ENCODE measurements at regions not wholly inside any gene's neighbourhood (a gene's known extent, or its start where the extent isn't known, plus 50 kb on each side); places are given as distances from the start of the nearest gene placed in this dataset.

GRCh38 chr2:150817422-150817821, 330.0 kb upstream of the RND3 start:
- DNase-seq = no peak

DNA sequence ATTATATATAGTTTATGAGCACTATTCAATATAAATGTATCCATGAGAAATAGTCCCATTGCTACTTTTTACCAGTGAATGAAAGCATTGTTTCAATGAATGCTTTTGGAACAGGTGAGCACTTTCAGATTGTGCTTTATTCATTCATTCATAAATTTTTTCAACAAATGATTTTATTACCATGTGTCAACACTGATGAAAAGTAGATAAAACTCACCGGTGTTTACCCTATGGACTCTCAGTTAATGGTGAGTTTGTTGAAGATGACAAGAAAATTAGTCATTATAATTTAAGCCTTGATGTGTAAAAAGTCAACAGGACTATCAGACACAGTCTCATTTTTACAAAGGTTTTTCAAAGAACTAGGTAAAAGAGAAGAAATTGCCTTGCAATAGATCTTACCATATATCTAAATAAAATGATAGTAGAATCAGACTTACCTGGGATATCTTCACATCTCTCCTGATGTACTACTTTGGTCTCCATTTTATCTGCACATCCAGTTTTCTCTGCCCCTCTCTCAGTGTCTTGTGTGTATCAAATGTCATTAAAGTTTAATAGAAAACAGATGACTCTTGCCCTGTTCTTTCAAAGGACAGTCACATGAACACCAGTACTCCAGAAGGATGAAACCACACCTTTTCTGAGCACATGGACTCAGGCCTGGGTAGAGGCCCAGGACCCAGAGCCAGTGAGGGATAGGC, 325.3 kb upstream of the RND3 start:
- no peak for DNase-seq

- DNase-seq = no peak
Observed at GRCh38 chr2:150812066-150812465, 324.6 kb upstream of the RND3 start.

DNA sequence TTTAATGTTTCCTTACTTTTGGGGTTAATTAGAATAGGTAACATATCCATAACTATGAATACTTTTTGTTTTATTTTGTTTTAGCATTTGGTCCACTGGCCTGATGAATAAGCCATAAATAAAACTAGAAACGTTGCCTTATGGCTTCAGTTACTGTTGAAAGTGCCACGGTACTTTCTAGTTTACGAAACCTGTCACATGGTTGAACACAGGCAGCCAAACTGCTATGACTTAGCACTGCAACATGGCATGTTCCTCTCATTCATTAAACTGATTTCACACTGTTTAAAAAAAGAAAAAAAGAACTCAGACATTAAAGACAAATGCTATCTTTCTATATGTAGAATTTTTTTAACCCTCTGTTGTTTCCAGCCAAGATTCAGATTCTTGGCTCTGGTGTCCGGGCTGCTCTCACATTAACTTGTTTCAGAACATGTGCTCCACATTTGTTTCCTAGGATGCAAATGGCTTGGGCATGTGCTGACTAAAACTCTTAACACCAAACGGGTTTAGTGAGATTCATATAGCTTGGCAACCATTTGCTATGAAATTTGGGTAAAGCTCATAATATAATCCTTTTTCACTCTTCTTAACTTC, 323.9 kb upstream of the RND3 start:
- DNase-seq = no peak

GRCh38 chr2:150809103-150809502, 321.6 kb upstream of the RND3 start:
- peak; percentile 68 for DNase-seq

GRCh38 chr2:150806336-150806735, 318.9 kb upstream of the RND3 start:
- DNase-seq = no peak

- no peak for DNase-seq
Observed at GRCh38 chr2:150803689-150804398, 316.4 kb upstream of the RND3 start.

DNA sequence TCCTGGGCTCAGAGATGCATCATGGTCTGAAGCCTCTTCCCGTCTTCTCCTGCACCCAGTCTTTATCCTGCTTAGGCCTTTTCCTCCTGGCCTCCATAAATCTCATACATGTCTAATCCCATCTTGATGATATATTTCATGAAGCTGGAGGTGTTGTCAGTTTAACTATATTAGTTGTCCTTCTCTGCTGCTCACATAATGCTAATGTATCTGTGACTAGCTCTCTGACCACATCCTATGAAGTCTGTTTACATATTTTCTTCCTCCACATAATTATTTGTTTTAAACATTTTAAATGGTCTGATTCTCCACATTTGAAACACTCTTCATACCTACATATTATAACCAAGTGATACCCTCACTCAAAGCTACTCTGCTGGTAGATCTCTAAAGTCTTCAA, 315.2 kb upstream of the RND3 start:
- no peak for DNase-seq

DNA sequence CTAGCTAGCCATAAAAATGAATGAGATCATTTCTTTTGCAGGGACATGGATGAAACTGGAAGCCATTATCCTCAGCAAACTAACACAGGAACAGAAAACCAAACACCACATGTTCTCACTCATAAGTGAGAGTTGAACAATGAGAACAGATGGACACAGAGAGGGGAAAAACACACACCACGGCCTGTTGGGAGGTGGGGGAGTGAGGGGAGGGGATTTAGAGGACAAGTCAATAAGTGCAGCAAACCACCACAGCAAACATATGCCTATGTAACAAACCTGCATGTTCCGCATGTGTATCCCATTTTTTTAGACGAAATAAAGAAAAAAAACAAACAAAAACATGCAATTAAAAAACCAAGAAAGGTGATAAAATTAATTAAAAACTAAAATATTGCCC, 308.8 kb upstream of the RND3 start:
- DNase-seq = peak; percentile 79

GRCh38 chr2:150792780-150793300, 305.4 kb upstream of the RND3 start:
- DNase-seq = no peak

- no peak for DNase-seq
Observed at GRCh38 chr2:150791567-150791966, 304.1 kb upstream of the RND3 start.

DNA sequence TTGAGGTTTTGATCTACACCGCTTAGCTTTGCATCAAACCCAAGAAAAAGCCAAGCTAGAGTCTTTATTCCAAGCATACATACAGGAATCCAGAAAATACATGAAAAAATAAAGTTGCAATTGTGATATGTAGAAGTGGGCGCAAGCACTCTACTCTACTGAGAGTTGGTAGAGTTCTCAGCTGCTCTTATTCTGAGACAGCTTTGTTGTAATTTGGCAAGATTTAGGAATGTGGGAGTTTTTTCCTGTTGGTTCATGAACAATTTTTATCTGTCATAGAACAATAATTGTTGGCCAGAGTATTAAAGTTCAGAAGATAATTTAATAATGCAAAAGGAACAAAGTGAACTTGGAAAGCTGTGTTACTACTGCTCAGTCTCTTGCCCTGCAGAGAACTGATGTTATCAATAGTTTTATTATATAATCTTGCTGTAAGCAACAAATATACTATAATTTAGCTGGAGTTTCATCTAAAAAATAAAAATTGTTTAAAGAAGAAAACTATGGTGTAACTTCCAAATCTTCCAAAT, 302.0 kb upstream of the RND3 start:
- no peak for DNase-seq

DNA sequence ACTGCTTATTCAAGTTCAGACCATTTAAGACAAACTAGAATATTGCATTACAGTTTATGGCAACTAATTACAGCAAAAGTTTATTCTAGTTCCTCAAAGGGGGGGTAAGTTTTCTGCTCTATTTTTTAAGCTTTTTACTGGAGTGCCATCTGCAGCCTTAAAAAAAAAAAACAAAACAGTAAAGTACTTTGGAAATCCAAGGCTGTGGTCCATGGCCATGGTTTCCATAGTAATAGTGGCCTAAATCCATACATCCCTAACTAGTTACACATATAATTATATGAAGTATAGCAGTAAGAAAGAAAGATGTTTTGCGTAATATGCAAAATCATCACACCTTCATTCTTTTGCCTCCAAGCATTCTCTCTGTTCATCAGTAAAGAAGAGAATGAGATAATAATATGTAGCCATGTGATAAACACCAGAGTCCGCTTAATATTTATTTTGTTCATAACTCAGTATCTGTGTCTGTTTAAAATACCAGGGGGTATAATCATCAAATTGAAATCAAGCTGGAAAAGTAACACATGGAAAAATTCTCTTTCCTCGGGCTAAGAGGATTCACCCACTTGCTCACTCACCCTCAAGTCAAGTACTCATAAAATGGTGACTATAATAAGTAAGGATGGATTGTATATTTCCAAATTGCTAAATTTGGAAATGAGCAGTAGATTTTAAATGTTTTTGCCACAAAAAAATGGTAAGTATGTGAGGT, 301.1 kb upstream of the RND3 start:
- DNase-seq = no peak

DNA sequence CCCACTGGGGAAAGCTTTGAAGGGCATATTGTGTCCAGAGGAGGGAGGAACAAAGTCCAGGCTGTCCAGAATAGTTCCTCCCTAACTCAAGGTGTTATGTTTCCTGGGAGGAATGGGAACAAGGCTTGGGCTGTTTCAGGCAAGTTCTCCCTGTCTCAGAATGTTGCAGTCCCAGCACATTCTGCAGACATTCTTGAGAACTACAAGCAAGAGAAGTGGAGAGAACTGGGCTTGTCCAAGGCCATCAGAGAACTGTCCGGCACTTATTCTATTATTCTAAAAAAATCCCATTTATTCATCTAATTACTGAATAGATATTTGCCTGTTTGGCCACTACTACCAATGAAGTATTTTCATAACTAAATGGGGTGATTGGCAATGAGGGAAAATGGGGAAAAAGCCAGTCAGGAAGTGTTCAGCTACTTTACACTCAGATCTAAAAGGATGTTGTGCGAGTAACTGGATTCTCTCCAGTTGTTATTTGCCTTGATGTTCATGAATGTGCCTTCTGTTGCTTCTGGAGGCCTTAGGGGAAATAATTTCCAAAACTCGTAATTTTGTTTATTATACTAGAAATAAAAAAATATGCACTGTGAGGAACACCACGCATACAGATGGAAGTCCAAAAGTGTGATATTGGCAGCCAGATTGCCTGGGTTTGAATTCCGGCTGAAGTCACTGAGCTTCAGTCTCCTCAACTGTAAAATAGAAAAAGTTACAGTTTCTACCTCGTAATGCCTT, 300.1 kb upstream of the RND3 start:
- no peak for DNase-seq

DNA sequence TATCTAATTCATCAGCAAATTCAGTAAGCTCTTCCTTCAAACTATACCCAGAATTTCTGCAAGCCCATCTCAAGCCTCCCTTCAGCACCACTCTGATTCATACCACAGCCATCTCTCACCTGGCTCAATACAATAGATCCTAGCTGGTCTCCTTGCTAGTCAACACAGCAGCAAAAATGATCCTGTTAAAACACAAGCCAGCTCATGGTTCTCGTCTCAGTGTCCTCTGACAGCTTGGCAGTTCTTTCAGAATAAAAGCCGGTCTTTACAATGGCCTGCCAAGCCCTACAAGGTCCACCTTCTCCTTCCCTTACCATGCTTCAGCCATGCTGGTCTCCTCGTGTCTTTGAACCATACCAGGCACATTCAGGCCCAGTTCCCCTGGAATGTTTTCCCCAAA, 296.9 kb upstream of the RND3 start:
- DNase-seq = no peak

GRCh38 chr2:150783896-150784295, 296.4 kb upstream of the RND3 start:
- no peak for DNase-seq

GRCh38 chr2:150783015-150783414, 295.5 kb upstream of the RND3 start:
- no peak for DNase-seq

GRCh38 chr2:150782613-150783012, 295.1 kb upstream of the RND3 start:
- no peak for DNase-seq

GRCh38 chr2:150781142-150781541, 293.7 kb upstream of the RND3 start:
- DNase-seq = no peak

DNA sequence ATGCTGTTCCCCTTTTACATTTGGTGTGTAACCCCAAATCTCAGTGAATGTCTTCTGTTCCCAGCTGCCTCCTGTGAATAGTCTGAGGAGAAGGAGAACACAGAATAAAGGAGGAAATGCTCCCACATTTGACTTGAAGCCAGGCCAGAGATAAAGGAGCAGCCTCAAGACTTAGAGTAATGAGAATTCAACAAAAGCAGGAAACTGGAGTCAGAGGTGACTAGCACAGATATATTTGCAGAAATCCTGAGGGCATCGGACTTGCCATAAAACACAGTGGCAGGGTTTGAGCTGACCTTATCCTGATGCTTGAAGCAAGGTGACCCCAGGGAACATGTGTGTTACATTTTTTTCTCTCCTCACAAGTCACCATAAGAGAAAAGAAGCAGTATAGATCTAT, 291.4 kb upstream of the RND3 start:
- DNase-seq = no peak

- DNase-seq = no peak
Observed at GRCh38 chr2:150769421-150769820, 282.0 kb upstream of the RND3 start.

DNA sequence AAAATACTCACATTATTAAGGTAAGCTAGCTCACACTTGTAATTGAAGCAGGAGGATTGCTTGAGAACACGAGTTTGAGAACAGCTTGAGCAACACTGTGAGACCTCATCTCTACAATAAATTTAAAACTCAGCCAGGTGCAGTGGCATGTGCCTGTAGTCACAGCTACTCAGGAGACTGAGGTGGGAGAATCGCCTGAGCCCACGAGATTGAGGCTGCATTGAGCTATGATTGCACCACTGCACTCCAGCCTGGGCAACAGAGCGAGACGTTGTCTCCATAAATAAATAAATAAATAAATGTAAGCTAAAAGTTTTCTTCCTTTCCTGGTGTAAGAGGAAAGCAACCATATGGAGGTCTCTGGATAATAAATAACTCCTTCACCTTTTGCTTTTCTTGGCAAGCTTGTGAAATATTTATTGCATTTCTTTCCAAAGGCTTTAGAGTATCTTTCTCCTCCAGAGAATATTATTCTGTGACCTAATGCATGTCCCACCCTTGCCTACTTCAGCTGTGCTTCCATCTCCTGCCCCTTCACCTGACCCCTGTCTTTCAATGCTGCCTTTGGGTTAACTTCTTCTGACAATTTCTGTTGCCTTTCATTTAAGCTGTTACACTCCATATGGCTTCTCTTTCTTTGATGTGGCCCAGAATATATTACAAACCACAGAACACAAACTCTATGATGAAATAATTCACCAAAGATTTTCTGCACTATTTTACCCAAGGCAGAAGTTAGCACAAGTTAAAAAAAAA, 280.7 kb upstream of the RND3 start:
- no peak for DNase-seq
